ENCODE measurements at regions not wholly inside any gene's neighbourhood (a gene's known extent, or its start where the extent isn't known, plus 50 kb on each side); places are given as distances from the start of the nearest gene placed in this dataset.
"Not testable (repeated sequence)": the region's sequence is repeated elsewhere in the genome, so short reads cannot be mapped to it uniquely, and the experiment has no call there.

GRCh38 chr10:55162321-55162720 lies 361.3 kb upstream of the PCDH15 start:
- TF ChIP-seq POLR2A, CTCF (IDR thresholded peaks at IDR 0.05): not testable (repeated sequence)

Data from ovary (tissue), 3 donors.